B cell (primary cell): ENCODE measurements at regions not wholly inside any gene's neighbourhood (a gene's known extent, or its start where the extent isn't known, plus 50 kb on each side); places are given as distances from the start of the nearest gene placed in this dataset.

Experiments
- ATAC-seq: fragments of 200-7000 bp; cut with Tn5 transposase; one replicate; pipeline ENCODE4 v1.10.0; 2021; ENCODE audit warnings: low read depth, mild to moderate bottlenecking, moderate number of reproducible peaks, moderate library complexity
- CTCF ChIA-PET: fragments of 350-600 bp; sonication (Branson Sonifier 250); formaldehyde crosslinking; loops from one replicate; lab custom pipeline; 2021; ENCODE audit warnings: antibody characterized with exemption, inconsistent platforms; lab: Charles Lee
- POLR2A ChIA-PET: fragments of 350-600 bp; sonication (Branson Sonifier 250); formaldehyde crosslinking; loops from one replicate; lab custom pipeline; 2021; ENCODE audit warnings: antibody characterized with exemption; lab: Charles Lee
- DNase-seq: peaks from one replicate; pipeline ENCODE4 v3.0.0; 2013
- H2AFZ ChIP-seq: 2 replicates; pipeline ENCODE4 v1.6.1; 2012; ENCODE audit warnings: mild to moderate bottlenecking, low read depth, low read length; ENCODE audit not compliant: insufficient read depth, poor library complexity, severe bottlenecking
- H3K27ac ChIP-seq, 2 donors: 1 replicate in 1 of 2; 2 replicates in 1 of 2; pipeline ENCODE4 v1.5.1; 2012 to 2013; ENCODE audit warnings: low read length in 2 of 2, mild to moderate bottlenecking in 2 of 2, moderate library complexity in 1 of 2
- H3K27me3 ChIP-seq, 4 experiments: fragments of 200-600 bp in 1 of 4; sonication (generic) in 1 of 4; replicated peaks in 1 of 4; 1 replicate in 2 of 4; 2 replicates in 2 of 4; pipeline versions ENCODE4 v1.6.1 to v1.7.0; 2013 to 2016; ENCODE audit warnings: low read length in 3 of 4, mild to moderate bottlenecking in 2 of 4, mixed read lengths in 1 of 4, moderate library complexity in 1 of 4; ENCODE audit not compliant: insufficient read depth in 4 of 4, control insufficient read depth in 3 of 4; ENCODE audit errors: control extremely low read depth in 1 of 4
- H3K36me3 ChIP-seq, 2 experiments: replicated peaks in 1 of 2; 1 replicate in 1 of 2; 2 replicates in 1 of 2; pipeline versions ENCODE4 v1.6.1 to v1.7.1; 2013; ENCODE audit warnings: low read length in 1 of 2; ENCODE audit not compliant: insufficient read depth in 2 of 2, control insufficient read depth in 1 of 2; ENCODE audit errors: control extremely low read depth in 1 of 2, extremely low read depth in 1 of 2
- H3K4me1 ChIP-seq, 2 donors: fragments of 200-600 bp in 1 of 2; sonication (generic) in 1 of 2; 1 replicate in 1 of 2; 2 replicates in 1 of 2; pipeline versions ENCODE4 v1.5.1 to v1.6.1; 2013 to 2017; ENCODE audit warnings: low read length in 2 of 2; ENCODE audit not compliant: control insufficient read depth in 2 of 2, insufficient read depth in 2 of 2
- H3K4me2 ChIP-seq: replicated peaks from 2 replicates; pipeline ENCODE3; 2012; ENCODE audit warnings: mild to moderate bottlenecking, low read depth, low read length; ENCODE audit not compliant: poor library complexity, severe bottlenecking
- H3K4me3 ChIP-seq, 5 experiments: fragments of 200-600 bp in 1 of 5; sonication (generic) in 1 of 5; 1 replicate in 3 of 5; 2 replicates in 2 of 5; pipeline versions ENCODE4 v1.5.1 to v1.7.0; 2011 to 2016; ENCODE audit warnings: low read length in 4 of 5, mild to moderate bottlenecking in 4 of 5, low read depth in 2 of 5, control low read depth in 1 of 5, moderate library complexity in 1 of 5; ENCODE audit not compliant: insufficient read depth in 1 of 5; ENCODE audit errors: control extremely low read depth in 1 of 5, extremely low read depth in 1 of 5
- H3K79me2 ChIP-seq: fragments of 200-600 bp; sonication (generic); one replicate; pipeline ENCODE4 v1.6.0; 2016; ENCODE audit warnings: low read length; ENCODE audit not compliant: control insufficient read depth, insufficient read depth
- H3K9ac ChIP-seq: fragments of 200-600 bp; sonication (generic); 2 replicates; pipeline ENCODE4 v1.6.1; 2017; ENCODE audit warnings: mild to moderate bottlenecking, low read length, moderate library complexity
- H3K9me3 ChIP-seq, 3 donors: one replicate each; pipeline versions ENCODE4 v1.6.1 to v1.7.1; 2013; ENCODE audit warnings: low read length in 2 of 3; ENCODE audit not compliant: control insufficient read depth in 2 of 3, insufficient read depth in 1 of 3; ENCODE audit errors: control extremely low read depth in 1 of 3
- H4K20me1 ChIP-seq: 2 replicates; pipeline ENCODE4 v1.6.0; 2012; ENCODE audit warnings: mild to moderate bottlenecking, low read length; ENCODE audit not compliant: insufficient read depth, control insufficient read depth, poor library complexity, severe bottlenecking
- H3K27ac Mint-ChIP-seq: one replicate; pipeline ENCODE4 v1.8.0; 2021; ENCODE audit warnings: mixed read lengths
- H3K27me3 Mint-ChIP-seq: one replicate; pipeline ENCODE4 v1.8.0; 2021; ENCODE audit warnings: mixed read lengths
- H3K4me1 Mint-ChIP-seq: one replicate; pipeline ENCODE4 v1.8.0; 2021; ENCODE audit warnings: mixed read lengths
- H3K4me3 Mint-ChIP-seq: one replicate; pipeline ENCODE4 v1.8.0; 2021; ENCODE audit warnings: mixed read lengths
- H3K9me3 Mint-ChIP-seq: one replicate; pipeline ENCODE4 v1.8.0; 2022; ENCODE audit warnings: mixed read lengths; ENCODE audit not compliant: insufficient read depth
- CTCF ChIP-seq: fragments of 200-600 bp; IDR thresholded peaks from one replicate; pipeline ENCODE4 v1.8.0; 2022; ENCODE audit warnings: antibody characterized with exemption, mild to moderate bottlenecking
- EZH2 ChIP-seq: IDR thresholded peaks from 2 replicates; pipeline ENCODE4 v1.6.1; 2012; ENCODE audit warnings: borderline replicate concordance, low read depth, mild to moderate bottlenecking, moderate library complexity, low read length; ENCODE audit not compliant: insufficient read depth, poor library complexity, severe bottlenecking
- WGBS: methylation state at CpG from one replicate; pipeline ENCODE4 v1.1.5; 2013; ENCODE audit warnings: missing lambda C conversion rate; ENCODE audit not compliant: insufficient coverage; 5-methylcytosine and 5-hydroxymethylcytosine counted together
- intact Hi-C: fragments of 100-400 bp; cut with micrococcal nuclease; formaldehyde crosslinking; loops from one replicate; pipeline ENCODE4 v1.10.0; 2022

GRCh38 chr18:22723221-22723620, 209.9 kb upstream of the RBBP8 start:
- Mint-ChIP-seq H3K4me3 (no peak overlapping the region), H3K27me3 (peaks cover 11% of the 10 kb centered on the region), H3K4me1 (no peaks in the 10 kb centered on the region), H3K27ac (no peak overlapping the region), H3K9me3 (no peaks in the 10 kb centered on the region)
- no peak for ATAC-seq
- POLR2A ChIA-PET, result no interaction called here
- Histone ChIP-seq H3K9ac (no peak overlapping the region), H3K4me3 (no peak overlapping the region), H3K4me1 (no peaks in the 10 kb centered on the region), H4K20me1 (no peaks in the 10 kb centered on the region), H2AFZ (no peak overlapping the region), H3K9me3 (no peaks in the 10 kb centered on the region), H3K79me2 (no peaks in the 10 kb centered on the region), H3K27me3 (peaks cover 0 to 4% (median 0%) of the 10 kb centered on the region in 4 experiments), H3K36me3 (no peaks in the 10 kb centered on the region), H3K4me2 (no peak overlapping the region), H3K27ac (no peak overlapping the region)
- no peak for DNase-seq
- CTCF ChIA-PET, result no interaction called here
- 100% methylated on average over 1 of the region's 2 CpGs for WGBS
- TF ChIP-seq CTCF (no peak), EZH2 (no peak)
- intact Hi-C loops, result no loop called here

- Histone ChIP-seq H3K9ac (no peak overlapping the region), H3K4me3 (no peak overlapping the region), H3K4me2 (no peak overlapping the region), H3K79me2 (no peaks in the 10 kb centered on the region), H3K36me3 (no peaks in the 10 kb centered on the region), H3K9me3 (no peaks in the 10 kb centered on the region), H3K4me1 (no peaks in the 10 kb centered on the region), H2AFZ (no peak overlapping the region), H3K27ac (no peak overlapping the region), H4K20me1 (no peaks in the 10 kb centered on the region), H3K27me3 (peaks cover 0 to 2% (median 0%) of the 10 kb centered on the region in 4 experiments)
- WGBS, result no CpG with 5 or more reads among the region's 2 CpGs
- Mint-ChIP-seq H3K27ac (no peak overlapping the region), H3K4me1 (no peaks in the 10 kb centered on the region), H3K9me3 (no peaks in the 10 kb centered on the region), H3K4me3 (no peak overlapping the region), H3K27me3 (peaks cover 7% of the 10 kb centered on the region)
- intact Hi-C loops, result no loop called here
- POLR2A ChIA-PET, result no interaction called here
- ATAC-seq, result no peak
- TF ChIP-seq CTCF (no peak), EZH2 (no peak)
- DNase-seq, result no peak
- CTCF ChIA-PET, result no interaction called here
Observed at GRCh38 chr18:22723773-22724172, 209.4 kb upstream of the RBBP8 start.
